NCI-H69 (cell line): ENCODE measurements at regions not wholly inside any gene's neighbourhood (a gene's known extent, or its start where the extent isn't known, plus 50 kb on each side); places are given as distances from the start of the nearest gene placed in this dataset.
"Not testable (repeated sequence)": the region's sequence is repeated elsewhere in the genome, so short reads cannot be mapped to it uniquely, and the experiment has no call there.

Experiments used
- DNase-seq: peaks from one replicate; lab custom pipeline; 2025; lab: John Stamatoyannopoulos, UW

DNA sequence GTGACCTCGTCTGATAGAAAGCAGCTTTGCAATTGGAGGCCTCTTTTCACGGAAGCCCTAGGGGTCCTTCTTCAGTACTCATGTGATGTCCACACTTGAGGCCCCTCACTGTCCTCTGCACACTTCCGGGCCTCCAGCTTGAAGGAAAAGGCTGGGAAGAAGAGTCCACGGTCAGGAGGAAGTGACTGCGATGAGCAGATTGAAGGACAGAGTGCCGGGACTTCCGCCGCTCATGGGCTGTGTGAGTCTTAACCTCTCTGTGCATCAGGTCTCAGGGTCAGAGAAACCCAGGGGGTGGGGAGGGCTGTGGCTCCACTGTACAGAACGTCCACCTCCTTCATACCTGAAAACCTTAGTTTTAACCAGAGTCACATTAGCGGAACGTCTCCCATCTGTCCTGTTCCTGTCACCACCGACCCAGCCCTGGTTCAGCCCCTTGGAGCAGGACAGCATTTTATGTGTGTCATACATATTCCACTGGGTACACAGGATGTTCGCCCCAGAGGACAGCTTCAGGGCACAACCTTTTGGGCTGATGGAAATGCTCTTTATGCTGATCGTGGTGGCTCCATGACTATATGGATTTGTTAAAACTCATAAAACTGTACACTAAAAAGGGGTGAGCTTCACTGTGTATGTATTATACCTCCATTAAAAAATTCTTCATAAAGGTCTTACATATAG, 51.0 kb upstream of the SORCS2 start:
- DNase-seq: no peak

DNA sequence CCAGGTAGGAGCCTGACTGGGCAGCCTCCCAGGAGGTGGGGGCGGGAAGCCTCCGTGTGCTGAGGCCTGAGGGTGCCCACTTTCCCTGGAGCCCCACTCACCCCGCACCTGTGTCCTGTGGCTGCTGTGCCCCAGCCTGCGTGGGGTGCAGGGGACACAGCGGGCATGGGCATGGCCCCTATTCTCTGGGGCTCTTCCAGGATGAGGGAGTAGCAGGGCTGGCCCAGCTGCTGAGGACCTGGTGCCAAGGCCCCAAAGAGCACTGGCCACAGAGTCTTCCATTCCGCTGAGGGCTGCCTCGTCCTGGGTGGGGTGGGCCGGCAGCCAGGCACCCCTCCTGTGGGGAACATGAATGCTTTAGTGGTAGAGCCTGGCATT, 51.7 kb upstream of the SORCS2 start:
- no peak for DNase-seq

GRCh38 chr4:7140062-7140691, 52.2 kb upstream of the SORCS2 start:
- DNase-seq: no peak

GRCh38 chr4:7139167-7139982, 53.0 kb upstream of the SORCS2 start:
- no peak for DNase-seq

- no peak for DNase-seq
Observed at GRCh38 chr4:7138223-7139166, 53.8 kb upstream of the SORCS2 start.

DNA sequence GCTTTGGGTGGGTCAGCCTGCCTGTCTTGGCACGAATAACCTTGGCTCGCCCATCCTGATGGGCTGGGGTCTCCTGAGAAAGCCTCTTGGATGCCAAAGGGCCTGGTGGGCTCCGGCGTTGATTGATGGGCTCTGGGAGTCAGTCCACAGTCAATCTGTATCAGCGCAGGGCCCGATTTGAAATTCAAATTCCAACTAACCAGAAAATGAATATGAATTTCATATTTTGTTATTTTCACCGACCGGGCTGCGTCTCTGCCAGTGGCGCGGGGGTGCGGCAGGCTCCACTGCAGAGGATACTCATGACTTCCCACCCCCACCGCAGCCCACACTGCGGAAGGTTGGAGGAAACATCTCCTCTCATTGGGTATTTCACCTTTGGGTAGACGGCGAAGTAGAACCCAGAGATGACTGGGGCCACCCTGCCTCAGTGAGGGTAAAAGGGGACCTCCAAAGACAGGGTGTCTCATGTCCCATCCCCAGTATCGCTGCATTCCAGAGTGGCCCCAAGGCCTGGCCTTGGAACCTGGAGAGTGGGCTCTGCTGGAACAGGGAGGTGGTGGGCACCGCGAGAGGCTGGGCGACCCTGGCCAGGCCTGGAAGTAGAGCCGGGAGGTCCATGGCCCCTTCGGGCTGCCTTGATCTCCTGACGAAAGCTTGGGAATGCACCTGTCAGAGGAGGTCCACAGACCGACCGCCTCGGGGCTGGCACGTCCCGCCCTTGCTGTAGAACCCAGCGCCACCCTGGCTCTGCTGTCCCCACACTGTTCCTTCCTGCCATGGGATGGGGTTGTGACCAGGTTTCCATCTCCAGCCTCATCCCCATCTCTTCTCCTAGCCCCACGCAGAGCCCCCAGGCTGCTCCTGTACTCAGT, 54.8 kb upstream of the SORCS2 start:
- DNase-seq: no peak

- DNase-seq: peak; percentile 38
Observed at GRCh38 chr4:7136351-7136750, 56.0 kb upstream of the SORCS2 start.

- DNase-seq: no peak
Observed at GRCh38 chr4:7135389-7135746, 57.0 kb upstream of the SORCS2 start.

- no peak for DNase-seq
Observed at GRCh38 chr4:7134737-7135388, 57.5 kb upstream of the SORCS2 start.

DNA sequence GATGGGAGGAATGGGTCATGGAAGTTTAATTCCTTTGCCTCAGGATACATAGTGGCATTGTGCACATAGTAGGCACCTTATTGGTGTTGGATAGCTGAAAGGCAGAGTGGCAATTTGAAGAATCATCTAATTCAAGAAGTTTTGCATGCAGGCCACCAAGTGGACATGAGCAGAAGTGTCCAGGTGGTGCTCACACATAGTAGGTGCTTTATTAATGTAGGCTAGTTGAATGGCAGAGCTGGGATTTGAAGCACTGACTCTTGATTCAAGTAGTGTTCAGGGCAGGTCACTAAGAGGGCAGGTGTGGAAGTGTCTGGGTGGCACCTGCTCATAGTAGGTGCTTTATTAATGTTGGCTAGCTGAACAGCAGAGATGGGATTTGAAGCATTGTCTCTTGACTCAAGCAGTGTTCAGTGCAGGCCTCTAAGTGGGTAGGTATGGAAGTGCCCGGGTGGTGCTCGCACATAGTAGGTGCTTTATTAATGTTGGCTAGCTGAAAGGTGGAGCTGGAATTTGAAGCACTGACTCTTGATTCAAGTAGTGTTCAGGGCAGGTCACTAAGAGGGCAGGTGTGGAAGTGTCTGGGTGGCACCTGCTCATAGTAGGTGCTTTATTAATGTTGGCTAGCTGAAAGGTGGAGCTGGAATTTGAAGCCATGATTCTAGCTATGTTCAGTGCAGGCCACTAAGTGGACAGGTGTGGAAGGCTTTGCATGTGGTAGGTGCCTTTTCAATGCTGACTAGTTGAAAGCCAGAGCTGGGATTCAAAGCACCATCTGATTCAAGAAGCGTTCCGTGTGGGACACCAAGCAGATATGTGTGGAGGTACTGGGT, 58.3 kb upstream of the SORCS2 start:
- not testable (repeated sequence) for DNase-seq

GRCh38 chr4:7132730-7133582, 59.4 kb upstream of the SORCS2 start:
- DNase-seq: no peak

GRCh38 chr4:7132249-7132648, 60.1 kb upstream of the SORCS2 start:
- no peak for DNase-seq

DNA sequence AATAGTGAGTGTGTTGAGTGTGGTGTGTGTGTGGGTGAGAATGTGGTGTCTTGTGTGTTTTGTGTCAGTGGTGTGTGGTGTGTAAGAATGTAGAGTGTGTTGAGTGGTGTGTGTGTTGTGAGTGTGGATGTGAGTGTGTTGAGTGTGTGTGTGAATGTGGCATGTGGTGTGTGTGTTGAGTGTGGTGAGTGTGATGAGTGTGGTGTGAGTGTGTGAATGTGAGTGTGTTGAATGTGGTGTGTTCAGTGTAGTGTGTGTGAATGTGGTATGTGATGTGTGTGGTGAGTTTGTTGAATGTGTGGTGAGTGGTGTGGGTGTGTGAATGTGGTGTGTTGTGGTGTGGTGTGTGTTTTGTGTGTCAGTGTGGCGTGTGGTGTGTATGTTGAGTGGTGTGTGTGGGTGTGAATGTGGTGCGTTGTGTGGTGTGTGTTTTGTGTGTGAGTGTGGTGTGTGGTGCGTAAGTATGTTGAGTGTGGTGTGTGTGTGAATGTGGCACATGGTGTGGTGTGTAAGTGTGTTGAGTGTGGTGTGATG, 60.8 kb upstream of the SORCS2 start:
- DNase-seq: no peak

- DNase-seq: no peak
Observed at GRCh38 chr4:7130621-7131211, 61.6 kb upstream of the SORCS2 start.

DNA sequence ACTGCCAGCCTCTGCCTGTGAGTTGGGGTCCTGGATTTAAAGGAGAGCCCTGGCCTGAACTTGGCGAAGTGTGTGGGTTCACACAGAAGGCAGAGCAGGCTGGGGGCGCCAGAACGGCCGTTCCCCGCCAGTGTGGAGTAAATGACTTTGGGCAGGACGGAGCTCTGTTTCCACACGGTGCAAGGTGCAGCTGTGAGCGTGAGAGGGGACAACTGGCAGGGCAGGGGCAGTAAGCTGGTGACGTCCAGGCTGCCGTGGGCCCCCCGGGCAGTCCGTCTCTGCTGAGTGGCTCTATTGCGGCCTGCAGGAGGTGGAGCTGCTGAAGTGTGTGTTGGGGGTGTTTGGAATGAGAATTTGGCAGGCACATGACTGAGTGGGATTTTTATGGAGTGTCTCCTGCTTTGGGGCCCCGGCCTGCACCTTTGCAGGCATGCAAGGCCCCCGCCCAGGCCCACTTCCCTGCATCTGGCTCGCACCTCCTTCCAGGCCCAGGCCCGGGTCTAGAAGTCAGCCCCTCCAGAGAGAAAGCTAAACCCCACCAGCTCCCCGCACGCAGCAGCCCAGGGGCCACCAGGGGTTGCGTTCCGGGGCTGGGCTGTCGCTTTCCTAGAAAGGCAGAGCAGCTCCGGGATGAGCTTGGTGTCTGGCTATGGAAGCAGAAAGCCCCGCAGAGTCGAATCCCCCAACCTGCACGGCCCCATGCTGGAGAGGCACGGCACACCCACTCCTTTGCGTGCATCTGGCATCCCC, 62.2 kb upstream of the GRPEL1 start:
- no peak for DNase-seq

- DNase-seq: peak; percentile 6
Observed at GRCh38 chr4:7128644-7129043, 60.8 kb upstream of the GRPEL1 start.

GRCh38 chr4:7128234-7128633, 60.4 kb upstream of the GRPEL1 start:
- DNase-seq: no peak
